T-cell (primary cell): ENCODE measurements at regions not wholly inside any gene's neighbourhood (a gene's known extent, or its start where the extent isn't known, plus 50 kb on each side); places are given as distances from the start of the nearest gene placed in this dataset.

Experiments
- ATAC-seq, 4 experiments: fragments of 200-7000 bp in 3 of 4; fragments of 150-1000 bp in 1 of 4; cut with Tn5 transposase; replicated peaks in 1 of 4; 1 replicate in 3 of 4; 2 replicates in 1 of 4; pipeline ENCODE4 v1.10.0; 2021; ENCODE audit warnings: moderate library complexity in 3 of 4, mild to moderate bottlenecking in 2 of 4, moderate number of reproducible peaks in 1 of 4
- CTCF ChIA-PET, 2 donors: fragments of 300-600 bp; sonication (Branson Sonifier 250); formaldehyde crosslinking; loops; one replicate each; lab custom pipeline; 2022; ENCODE audit warnings: antibody characterized with exemption in 2 of 2; lab: Charles Lee
- POLR2A ChIA-PET, 2 donors: fragments of 300-600 bp; sonication (Branson Sonifier 250); formaldehyde crosslinking; loops; one replicate each; lab custom pipeline; 2022; ENCODE audit warnings: antibody characterized with exemption in 2 of 2; lab: Charles Lee
- DNase-seq, 35 experiments: peaks; one replicate each; pipeline versions ENCODE4 v3.0.0 to v3.0.0-alpha.2; 2013 to 2023
- H3K27ac ChIP-seq: one replicate; pipeline ENCODE4 v1.5.1; 2013; ENCODE audit warnings: low read length
- H3K27me3 ChIP-seq, 2 experiments: replicated peaks in 1 of 2; 1 replicate in 1 of 2; 2 replicates in 1 of 2; pipeline versions ENCODE4 v1.6.1 to v1.7.0; 2013; ENCODE audit warnings: low read length in 1 of 2, mixed read lengths in 1 of 2; ENCODE audit not compliant: control insufficient read depth in 2 of 2, insufficient read depth in 2 of 2; ENCODE audit errors: extremely low read depth in 1 of 2
- H3K36me3 ChIP-seq, 2 donors: 1 replicate in 1 of 2; 2 replicates in 1 of 2; pipeline versions ENCODE4 v1.6.1 to v1.7.0; 2013; ENCODE audit warnings: low read length in 1 of 2; ENCODE audit not compliant: control insufficient read depth in 2 of 2, insufficient read depth in 1 of 2; ENCODE audit errors: extremely low read depth in 1 of 2
- H3K4me1 ChIP-seq, 2 experiments: 1 replicate in 1 of 2; 2 replicates in 1 of 2; pipeline versions ENCODE4 v1.6.1 to v1.7.0; 2013; ENCODE audit warnings: low read length in 2 of 2, mixed read lengths in 1 of 2; ENCODE audit not compliant: insufficient read depth in 2 of 2, control insufficient read depth in 1 of 2; ENCODE audit errors: extremely low read depth in 1 of 2
- H3K4me3 ChIP-seq, 2 donors: 1 replicate in 1 of 2; 2 replicates in 1 of 2; pipeline versions ENCODE4 v1.5.1 to v1.7.0; 2013; ENCODE audit warnings: mild to moderate bottlenecking in 2 of 2, low read length in 1 of 2, moderate library complexity in 1 of 2; ENCODE audit not compliant: control insufficient read depth in 1 of 2; ENCODE audit errors: extremely low read depth in 1 of 2
- H3K9me3 ChIP-seq: 2 replicates; pipeline ENCODE4 v1.7.0; 2013
- H3K27ac Mint-ChIP-seq, 2 donors: one replicate each; pipeline ENCODE4 v1.8.0; 2020 to 2021; ENCODE audit warnings: mild to moderate bottlenecking in 2 of 2, mixed read lengths in 2 of 2
- H3K27me3 Mint-ChIP-seq, 2 donors: one replicate each; pipeline ENCODE4 v1.8.0; 2021 to 2022; ENCODE audit warnings: mixed read lengths in 2 of 2
- H3K36me3 Mint-ChIP-seq: one replicate; pipeline ENCODE4 v1.8.0; 2021; ENCODE audit warnings: mixed read lengths
- H3K4me1 Mint-ChIP-seq, 3 donors: one replicate each; pipeline ENCODE4 v1.8.0; 2020 to 2022; ENCODE audit warnings: mixed read lengths in 3 of 3, mild to moderate bottlenecking in 1 of 3
- H3K4me3 Mint-ChIP-seq, 3 donors: one replicate each; pipeline ENCODE4 v1.8.0; 2020 to 2022; ENCODE audit warnings: mild to moderate bottlenecking in 3 of 3, mixed read lengths in 3 of 3, moderate library complexity in 3 of 3
- H3K9me3 Mint-ChIP-seq, 3 donors: one replicate each; pipeline ENCODE4 v1.8.0; 2020 to 2022; ENCODE audit warnings: mixed read lengths in 3 of 3
- WGBS: methylation state at CpG from one replicate; pipeline ENCODE4 v1.1.5; 2013; ENCODE audit warnings: missing lambda C conversion rate; ENCODE audit not compliant: insufficient coverage; 5-methylcytosine and 5-hydroxymethylcytosine counted together

DNA sequence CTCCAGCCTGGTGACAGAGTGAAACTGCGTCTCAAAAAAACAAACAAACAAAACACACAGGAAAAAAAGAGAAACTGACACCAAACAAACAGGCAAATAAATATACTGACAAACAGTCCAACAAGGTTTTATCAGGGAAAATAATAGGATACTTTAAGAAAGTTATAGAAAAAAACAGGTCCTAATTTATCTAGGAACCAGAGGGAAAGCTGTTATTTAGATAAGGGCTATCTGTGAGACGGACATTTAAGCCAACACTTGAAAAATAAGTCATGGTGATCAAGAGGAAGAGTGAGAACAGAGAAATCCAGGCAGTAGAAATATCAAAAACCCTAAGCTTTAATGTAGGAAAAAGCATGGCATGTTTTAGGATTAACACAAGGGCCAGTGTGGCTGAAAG lies 68.9 kb downstream of the FAM217A start:
- Histone ChIP-seq H3K27ac (peak overlapping the region; percentile 39), H3K27me3 (no peaks in the 10 kb centered on the region), H3K4me1 (peaks cover 15 to 30% of the 10 kb centered on the region in 2 experiments), H3K4me3 (no peak overlapping the region), H3K36me3 (peaks cover 3 to 6% of the 10 kb centered on the region in 2 donors), H3K9me3 (no peaks in the 10 kb centered on the region)
- POLR2A ChIA-PET, result interaction anchor here in 1 of 2 donors (1.5 kb wide), 1 partner anchor 11 kb away, joined by 5 read pairs; a partner anchor contains a TSS
- H3K27me3 Mint-ChIP-seq, result no peaks in the 10 kb centered on the region
- 86% methylated on average over 1 of the region's 2 CpGs for WGBS
- H3K36me3 Mint-ChIP-seq, result peaks cover 19% of the 10 kb centered on the region
- no peak for ATAC-seq
- H3K4me3 Mint-ChIP-seq, result peak overlapping the region in 1 of 3 donors; percentile 43
- CTCF ChIA-PET, result interaction anchor here (0.6 to 2.5 kb wide), 7 partner anchors 8 to 267 kb away, joined by 3 to 24 read pairs (median 4); a partner anchor contains a TSS
- peak overlapping the region; percentile 29 to 78 for H3K27ac Mint-ChIP-seq
- DNase-seq, result no peak
- peaks cover 62 to 69% (median 63%) of the 10 kb centered on the region in 3 donors for H3K4me1 Mint-ChIP-seq
- no peaks in the 10 kb centered on the region for H3K9me3 Mint-ChIP-seq

DNA sequence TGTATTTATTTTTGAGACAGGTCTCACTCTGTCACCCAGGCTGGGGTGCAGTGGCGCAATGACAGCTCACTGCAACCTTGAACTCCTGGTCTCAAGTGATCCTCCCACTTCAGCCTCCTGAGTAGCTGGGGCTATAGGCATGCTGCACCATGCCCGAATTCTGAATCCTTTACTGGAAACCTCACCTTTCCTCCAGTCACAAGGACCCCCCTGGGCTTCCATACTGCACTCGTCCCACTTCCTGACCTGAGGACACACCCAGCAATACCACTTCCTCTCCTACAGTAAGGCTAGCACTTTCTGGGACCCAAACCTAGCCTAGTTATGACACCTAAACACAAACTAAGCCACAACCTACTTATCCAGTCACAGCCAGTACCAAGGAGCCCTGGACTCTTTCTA lies 68.2 kb downstream of the FAM217A start:
- ChIA-PET POLR2A (interaction anchor here in 1 of 2 donors (1.5 kb wide), 1 partner anchor 10 kb away, joined by 5 read pairs; a partner anchor contains a TSS), CTCF (interaction anchor here (0.6 to 2.1 kb wide), 4 partner anchors 11 to 268 kb away, joined by 3 to 12 read pairs (median 4); a partner anchor contains a TSS)
- Histone ChIP-seq H3K27ac (peak overlapping the region; percentile 39), H3K27me3 (no peaks in the 10 kb centered on the region), H3K36me3 (peaks cover 3 to 6% of the 10 kb centered on the region in 2 donors), H3K4me3 (peak overlapping the region in 1 of 2 donors; percentile 38), H3K4me1 (peaks cover 17 to 32% of the 10 kb centered on the region in 2 experiments), H3K9me3 (no peaks in the 10 kb centered on the region)
- Mint-ChIP-seq H3K36me3 (peaks cover 19% of the 10 kb centered on the region), H3K9me3 (no peaks in the 10 kb centered on the region), H3K4me3 (peak overlapping the region; percentile 22 to 70 (median 36)), H3K27ac (peak overlapping the region; percentile 81 to 85), H3K4me1 (peaks cover 69 to 73% (median 70%) of the 10 kb centered on the region in 3 donors), H3K27me3 (no peaks in the 10 kb centered on the region)
- ATAC-seq (peak; percentile 55 to 89 (median 82)), DNase-seq (peak in 7 of 35 experiments; percentile 2 to 40 (median 14))
- WGBS, result 35% methylated on average over 3 of the region's 3 CpGs

DNA sequence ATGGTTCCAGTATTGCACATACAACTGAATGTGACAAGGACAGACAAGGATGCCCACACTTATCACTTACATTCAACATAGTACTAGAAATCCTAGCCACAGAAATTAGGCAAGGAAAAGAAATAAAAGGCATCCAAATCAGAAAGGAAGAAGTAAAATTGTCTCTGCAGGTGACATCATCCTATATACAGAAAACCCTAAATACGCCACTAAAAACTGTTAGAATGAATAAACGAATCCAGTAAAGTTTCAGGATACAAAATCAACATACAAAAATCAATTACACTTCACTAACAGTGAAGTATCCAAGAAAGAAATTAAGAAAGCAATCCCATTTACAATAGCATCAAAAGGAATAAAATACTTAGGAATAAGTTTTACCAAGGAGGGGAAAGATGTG lies 66.1 kb downstream of the FAM217A start:
- Histone ChIP-seq H3K27ac (no peak overlapping the region), H3K4me1 (peaks cover 26 to 48% of the 10 kb centered on the region in 2 experiments), H3K9me3 (no peaks in the 10 kb centered on the region), H3K4me3 (no peak overlapping the region), H3K36me3 (peaks cover 3 to 6% of the 10 kb centered on the region in 2 donors), H3K27me3 (no peaks in the 10 kb centered on the region)
- Mint-ChIP-seq H3K9me3 (no peaks in the 10 kb centered on the region), H3K4me1 (peaks cover 78 to 85% (median 79%) of the 10 kb centered on the region in 3 donors), H3K36me3 (peaks cover 19% of the 10 kb centered on the region), H3K27ac (peak overlapping the region; percentile 68 to 73), H3K27me3 (no peaks in the 10 kb centered on the region), H3K4me3 (peak overlapping the region in 1 of 3 donors; percentile 70)
- ATAC-seq (no peak), DNase-seq (no peak)
- no CpG with 5 or more reads among the region's 2 CpGs for WGBS
- ChIA-PET CTCF (interaction anchor here (0.7 to 1.0 kb wide), 5 partner anchors 8 to 933 kb away, joined by 3 to 4 read pairs (median 3); a partner anchor contains a TSS), POLR2A (interaction anchor here in 1 of 2 donors (0.6 to 0.7 kb wide), 2 partner anchors 16 to 78 kb away, joined by 6 to 8 read pairs; no protein-coding TSS in a partner anchor)

DNA sequence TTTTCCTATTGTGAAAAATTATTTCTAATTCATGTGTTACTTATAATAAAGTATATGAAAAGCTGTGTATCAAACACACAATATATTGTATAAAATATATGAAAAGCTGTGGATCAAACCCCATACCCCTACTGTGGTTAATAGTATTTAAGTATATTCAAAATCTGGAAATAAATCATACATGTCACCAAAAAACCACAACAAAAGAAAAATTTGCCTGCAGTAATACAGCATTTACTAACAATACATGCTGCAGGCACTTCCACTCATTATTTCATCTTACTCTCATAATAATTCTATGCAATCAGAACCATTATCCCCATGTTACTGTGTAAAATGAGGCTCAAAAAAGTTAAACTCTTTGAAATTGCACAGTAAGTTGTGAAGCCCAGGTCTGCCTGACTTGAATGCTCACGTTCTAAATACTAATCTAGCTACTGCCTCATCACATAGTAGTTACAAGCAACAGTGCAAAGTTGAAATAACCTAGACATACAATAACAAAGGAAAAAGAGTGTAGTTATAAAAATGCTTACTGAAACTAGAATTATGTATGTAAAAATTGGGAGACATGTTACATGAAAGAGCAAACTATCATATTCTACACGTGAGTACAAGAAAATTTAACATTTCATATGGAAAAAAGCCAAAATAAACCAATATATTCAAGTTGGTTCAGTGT lies 61.7 kb downstream of the FAM217A start:
- Histone ChIP-seq H3K9me3 (no peaks in the 10 kb centered on the region), H3K27me3 (no peaks in the 10 kb centered on the region), H3K4me3 (peak overlapping the region; percentile 23 to 98), H3K4me1 (peaks cover 40 to 41% of the 10 kb centered on the region in 2 experiments), H3K36me3 (peaks cover 3% of the 10 kb centered on the region in 2 donors), H3K27ac (peak overlapping the region; percentile 97)
- WGBS, result no CpG with 5 or more reads among the region's 2 CpGs
- ChIA-PET POLR2A (interaction anchor here in 1 of 2 donors (1.4 kb wide), 1 partner anchor 119 kb away, joined by 5 read pairs; the partner anchor contains the start of gene ECI2), CTCF (interaction anchor here (0.6 to 2.1 kb wide), 10 partner anchors 8 to 1028 kb away, joined by 3 to 8 read pairs (median 4); partner anchors contain the start of gene FAM50B (in 1 of the 2))
- Mint-ChIP-seq H3K36me3 (peaks cover 19% of the 10 kb centered on the region), H3K27me3 (no peaks in the 10 kb centered on the region), H3K4me1 (peaks cover 72 to 85% (median 72%) of the 10 kb centered on the region in 3 donors), H3K9me3 (no peaks in the 10 kb centered on the region), H3K4me3 (peak overlapping the region; percentile 86 to 94 (median 89)), H3K27ac (peak overlapping the region; percentile 96 to 98)
- DNase-seq (peak in 1 of 35 experiments; percentile 11), ATAC-seq (no peak)

DNA sequence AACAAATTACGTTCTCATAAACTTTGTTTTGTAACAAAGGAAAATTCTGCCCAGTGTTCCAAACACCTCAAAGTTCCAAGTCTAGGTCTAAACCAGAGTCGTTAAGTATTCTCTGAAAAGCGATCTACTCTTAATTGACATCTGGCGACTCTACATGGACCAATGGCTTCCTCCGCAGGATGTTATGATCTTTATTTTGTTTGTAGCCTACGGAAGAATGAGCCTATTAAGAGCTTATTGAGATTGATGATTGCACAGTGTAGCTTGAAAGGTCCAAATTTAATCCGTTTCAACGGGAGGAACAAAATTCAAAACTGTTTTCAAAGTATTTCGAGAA lies 61.1 kb downstream of the FAM217A start:
- H3K27me3 Mint-ChIP-seq, result no peaks in the 10 kb centered on the region
- peaks cover 3 to 4% of the 10 kb centered on the region in 2 donors for H3K36me3 ChIP-seq
- peak in 3 of 4 experiments; percentile 10 to 29 (median 22) for ATAC-seq
- peaks cover 72 to 85% (median 72%) of the 10 kb centered on the region in 3 donors for H3K4me1 Mint-ChIP-seq
- H3K4me1 ChIP-seq, result peaks cover 40 to 41% of the 10 kb centered on the region in 2 experiments
- DNase-seq, result peak in 1 of 35 experiments; percentile 13
- H3K4me3 Mint-ChIP-seq, result peak overlapping the region; percentile 86 to 94 (median 89)
- H3K27ac Mint-ChIP-seq, result peak overlapping the region; percentile 96 to 98
- peak overlapping the region; percentile 97 for H3K27ac ChIP-seq
- no peaks in the 10 kb centered on the region for H3K9me3 Mint-ChIP-seq
- H3K9me3 ChIP-seq, result no peaks in the 10 kb centered on the region
- whole genome bisulfite sequencing, result 2% methylated on average over 7 of the region's 9 CpGs
- peak overlapping the region; percentile 82 to 98 for H3K4me3 ChIP-seq
- H3K36me3 Mint-ChIP-seq, result peaks cover 17% of the 10 kb centered on the region
- CTCF ChIA-PET, result interaction anchor here (0.6 to 2.1 kb wide), 14 partner anchors 8 to 1029 kb away, joined by 3 to 8 read pairs (median 4); partner anchors contain the start of genes ECI2 (in 1 of the 2) and FAM50B (in 1 of the 2)
- H3K27me3 ChIP-seq, result no peaks in the 10 kb centered on the region
- POLR2A ChIA-PET, result interaction anchor here (0.7 to 1.4 kb wide), 5 partner anchors 13 to 118 kb away, joined by 3 to 7 read pairs (median 5); partner anchors contain the start of gene ECI2 (in 1 of the 2)
